HT-29 (cell line): ENCODE measurements at regions not wholly inside any gene's neighbourhood (a gene's known extent, or its start where the extent isn't known, plus 50 kb on each side); places are given as distances from the start of the nearest gene placed in this dataset.

Source experiments
- DNase-seq: peaks from one replicate; pipeline ENCODE4 v3.0.0-alpha.2; 2015; ENCODE audit warnings: low spot score

GRCh38 chr6:169047345-169047744, 206.3 kb downstream of the THBS2 start:
- no peak for DNase-seq

- no peak for DNase-seq
Measured at GRCh38 chr6:169046483-169047192, 207.0 kb downstream of the THBS2 start.

GRCh38 chr6:169046021-169046420, 207.6 kb downstream of the THBS2 start:
- DNase-seq = no peak

- no peak for DNase-seq
Measured at GRCh38 chr6:169045486-169045885, 208.2 kb downstream of the THBS2 start.

GRCh38 chr6:169044381-169045230, 209.0 kb downstream of the THBS2 start:
- DNase-seq = no peak

GRCh38 chr6:169042061-169042460, 211.6 kb downstream of the THBS2 start:
- no peak for DNase-seq

- no peak for DNase-seq
Measured at GRCh38 chr6:169041078-169041477, 212.6 kb downstream of the THBS2 start.

- DNase-seq = no peak
Measured at GRCh38 chr6:169038691-169039090, 215.0 kb downstream of the THBS2 start.

GRCh38 chr6:169035385-169036240, 218.0 kb downstream of the THBS2 start:
- DNase-seq = no peak

- DNase-seq = no peak
Measured at GRCh38 chr6:169034516-169035167, 219.0 kb downstream of the THBS2 start.

GRCh38 chr6:169029861-169030260, 223.8 kb downstream of the THBS2 start:
- no peak for DNase-seq

GRCh38 chr6:169028343-169028742, 225.3 kb downstream of the THBS2 start:
- no peak for DNase-seq

GRCh38 chr6:169026175-169026574, 227.5 kb downstream of the THBS2 start:
- no peak for DNase-seq

GRCh38 chr6:169024047-169024660, 229.5 kb downstream of the THBS2 start:
- DNase-seq = no peak

- no peak for DNase-seq
Measured at GRCh38 chr6:169023161-169023874, 230.3 kb downstream of the THBS2 start.

GRCh38 chr6:169022079-169022478, 231.6 kb downstream of the THBS2 start:
- no peak for DNase-seq

- DNase-seq = no peak
Measured at GRCh38 chr6:169020821-169021220, 232.8 kb downstream of the THBS2 start.

GRCh38 chr6:169019727-169020491, 233.7 kb downstream of the THBS2 start:
- peak; percentile 8 for DNase-seq

GRCh38 chr6:169019111-169019510, 234.5 kb downstream of the THBS2 start:
- no peak for DNase-seq

GRCh38 chr6:169016758-169017157, 236.9 kb downstream of the THBS2 start:
- DNase-seq = no peak
